AG08395 (cell line): ENCODE measurements at regions not wholly inside any gene's neighbourhood (a gene's known extent, or its start where the extent isn't known, plus 50 kb on each side); places are given as distances from the start of the nearest gene placed in this dataset.
"Not testable (repeated sequence)": the region's sequence is repeated elsewhere in the genome, so short reads cannot be mapped to it uniquely, and the experiment has no call there.

Experiments
- DNase-seq: peaks from one replicate; pipeline ENCODE4 v3.0.0; 2012; ENCODE audit warnings: mixed read lengths, low spot score

DNA sequence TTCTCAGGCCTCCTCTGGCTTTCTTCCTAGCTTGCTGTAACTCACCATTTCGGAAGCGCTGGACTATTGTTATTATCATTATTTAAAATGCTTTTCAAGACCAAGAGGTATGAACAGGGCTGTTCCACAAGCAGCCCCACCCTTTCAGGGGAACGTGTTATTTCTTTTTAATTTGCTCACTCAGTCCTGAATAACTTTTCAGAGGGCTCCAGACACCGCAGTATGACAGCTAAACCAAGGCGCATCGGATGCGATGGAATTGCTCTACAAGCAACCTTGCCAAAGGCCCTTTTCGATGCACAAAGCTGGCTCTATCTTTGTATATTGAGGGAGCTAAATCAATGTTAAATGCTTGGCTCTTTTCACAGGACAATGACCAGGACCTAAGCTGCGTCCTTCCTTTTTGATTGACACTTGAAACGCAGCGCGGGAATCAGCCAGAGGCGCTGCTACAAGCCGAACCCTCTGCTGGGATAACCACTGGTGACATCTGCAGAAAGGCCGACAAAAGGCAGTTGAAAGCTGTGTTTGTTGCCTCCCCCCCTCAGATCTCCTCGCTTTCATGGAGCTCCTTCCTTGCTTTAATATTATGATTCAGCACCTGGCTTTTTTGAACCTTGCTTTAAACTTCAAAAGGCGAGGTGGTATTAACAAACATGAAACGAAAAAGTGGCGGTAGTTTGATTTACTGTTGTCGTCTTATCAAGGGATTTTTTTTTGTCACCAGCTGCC lies 204.7 kb upstream of the PROX1 start:
- no peak for DNase-seq

DNA sequence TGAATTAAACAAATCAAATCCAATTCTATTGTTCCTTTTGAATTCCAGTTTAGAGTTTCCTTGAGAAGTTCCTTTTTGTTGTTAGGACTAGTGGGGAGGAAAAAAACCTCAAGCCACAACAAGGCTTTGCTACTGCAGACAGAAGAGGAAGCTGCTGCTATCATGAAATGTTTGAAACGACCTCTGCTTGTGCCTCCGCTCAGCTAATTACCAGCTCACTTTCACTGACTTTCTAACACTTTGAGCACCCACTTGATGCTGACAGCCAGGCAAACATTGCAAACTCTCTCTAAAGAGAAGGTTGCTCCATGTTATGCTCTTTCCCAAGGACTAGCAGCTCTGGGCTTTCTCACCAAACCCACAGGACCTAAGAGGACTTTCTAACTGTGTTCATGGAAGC lies 203.9 kb upstream of the PROX1 start:
- DNase-seq, result no peak

GRCh38 chr1:213786683-213787082 lies 201.1 kb upstream of the PROX1 start:
- no peak for DNase-seq

DNA sequence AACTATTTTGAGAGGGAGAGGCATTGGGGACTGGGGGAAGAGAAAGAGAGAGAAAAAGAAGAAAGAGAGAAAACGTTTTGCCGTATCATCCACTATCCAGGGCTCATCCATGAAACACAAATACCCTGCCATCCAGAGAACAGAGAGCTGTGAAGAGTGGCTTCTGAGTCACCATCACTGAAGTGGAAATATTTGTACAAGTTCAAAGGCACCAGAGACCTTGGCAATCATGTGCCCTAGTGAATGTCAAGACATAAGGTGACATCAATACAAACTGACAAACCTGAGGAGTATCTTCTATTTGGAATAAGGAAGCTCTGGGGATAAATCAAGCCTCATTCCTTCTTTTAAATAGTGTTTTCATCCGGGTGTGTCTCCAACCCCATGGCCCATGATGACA lies 197.2 kb upstream of the PROX1 start:
- DNase-seq, result no peak

GRCh38 chr1:213793482-213794067 lies 194.2 kb upstream of the PROX1 start:
- no peak for DNase-seq

DNA sequence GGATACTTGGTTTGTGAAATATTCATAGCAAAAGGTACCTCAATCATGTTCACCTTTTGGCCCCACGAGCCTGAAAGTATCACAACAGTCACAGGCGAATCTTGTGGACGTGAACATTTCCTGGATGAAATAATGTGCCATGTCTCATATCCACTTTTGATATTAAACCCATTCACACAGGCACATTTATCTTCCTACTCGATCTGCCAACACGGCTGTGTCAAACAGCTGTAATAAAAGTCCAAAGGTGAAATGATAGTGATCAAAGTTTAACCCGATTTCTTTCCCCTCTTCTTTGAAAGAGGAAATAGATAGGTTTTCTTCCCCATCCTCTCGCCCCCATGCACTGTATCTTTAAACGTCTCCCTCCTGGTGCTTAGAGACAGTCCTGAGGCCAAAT lies 191.2 kb upstream of the PROX1 start:
- DNase-seq, result no peak

DNA sequence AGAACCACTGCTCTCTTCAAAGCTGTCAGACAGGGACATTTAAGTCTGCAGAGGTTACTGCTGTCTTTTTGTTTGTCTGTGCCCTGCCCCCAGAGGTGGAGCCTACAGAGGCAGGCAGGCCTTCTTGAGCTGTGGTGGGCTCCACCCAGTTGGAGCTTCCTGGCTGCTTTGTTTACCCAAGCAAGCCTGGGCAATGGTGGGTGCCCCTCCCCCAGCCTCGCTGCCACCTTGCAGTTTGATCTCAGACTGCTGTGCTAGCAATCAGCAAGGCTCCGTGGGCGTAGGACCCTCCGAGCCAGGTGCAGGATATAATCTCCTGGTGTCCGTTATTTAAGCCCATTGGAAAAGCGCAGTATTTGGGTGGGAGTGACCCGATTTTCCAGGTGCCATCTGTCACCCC lies 179.5 kb upstream of the PROX1 start:
- DNase-seq, result not testable (repeated sequence)

DNA sequence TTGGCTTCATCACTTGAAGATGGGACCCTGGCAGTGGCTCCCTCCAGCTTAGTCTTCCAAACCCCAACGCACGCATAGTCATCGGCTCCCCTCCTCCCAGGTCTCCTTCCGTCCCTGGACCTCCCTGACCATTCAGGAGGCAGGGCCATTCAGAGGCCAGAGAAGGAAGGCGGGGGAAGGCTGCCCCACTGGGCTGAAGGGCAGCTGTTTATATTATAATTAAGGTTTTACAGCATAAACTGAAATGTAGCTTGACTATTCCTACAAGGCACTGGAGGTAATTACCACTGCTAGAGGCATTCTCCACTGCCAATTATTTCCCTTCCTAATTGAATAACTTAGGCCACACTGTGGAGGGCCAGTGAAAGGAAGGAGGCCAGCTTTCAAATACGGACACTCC lies 170.6 kb upstream of the PROX1 start:
- DNase-seq, result no peak

DNA sequence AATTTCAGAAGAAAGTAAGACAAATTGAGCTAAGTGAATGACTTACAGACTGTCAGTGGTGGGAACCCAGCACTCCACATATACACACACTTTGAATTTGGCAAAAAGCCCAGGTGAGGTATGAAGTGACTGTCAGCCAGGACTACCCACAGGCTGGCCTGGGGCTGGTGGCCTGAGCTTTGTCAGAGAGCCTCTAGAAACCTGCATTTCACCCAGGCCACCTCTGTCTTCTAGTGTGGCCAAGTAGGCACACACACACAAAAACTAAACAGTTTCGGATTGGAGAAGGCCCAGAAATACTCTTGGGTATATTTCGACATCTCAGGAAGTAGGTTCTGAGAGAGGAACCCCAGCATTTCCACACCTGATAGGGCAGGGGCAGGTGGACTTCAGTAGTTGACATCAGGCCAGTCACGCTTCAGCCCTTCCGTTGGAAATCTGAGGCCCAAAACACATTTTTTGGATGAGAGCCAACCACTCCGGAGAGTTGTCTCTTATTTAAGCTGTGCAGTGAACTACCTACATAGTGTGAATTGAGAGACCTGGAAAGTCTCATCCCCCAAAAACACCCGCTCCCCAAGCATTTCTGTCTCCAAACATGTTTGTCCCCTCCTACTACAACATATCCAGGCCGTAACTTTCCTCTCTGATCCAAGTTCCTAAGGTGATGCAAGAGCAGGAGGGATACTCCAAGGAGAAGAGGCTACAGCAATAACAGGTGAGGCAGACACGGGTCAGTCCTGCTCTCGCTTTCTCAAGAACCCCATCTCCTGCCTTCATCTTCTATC lies 167.2 kb upstream of the PROX1 start:
- no peak for DNase-seq

DNA sequence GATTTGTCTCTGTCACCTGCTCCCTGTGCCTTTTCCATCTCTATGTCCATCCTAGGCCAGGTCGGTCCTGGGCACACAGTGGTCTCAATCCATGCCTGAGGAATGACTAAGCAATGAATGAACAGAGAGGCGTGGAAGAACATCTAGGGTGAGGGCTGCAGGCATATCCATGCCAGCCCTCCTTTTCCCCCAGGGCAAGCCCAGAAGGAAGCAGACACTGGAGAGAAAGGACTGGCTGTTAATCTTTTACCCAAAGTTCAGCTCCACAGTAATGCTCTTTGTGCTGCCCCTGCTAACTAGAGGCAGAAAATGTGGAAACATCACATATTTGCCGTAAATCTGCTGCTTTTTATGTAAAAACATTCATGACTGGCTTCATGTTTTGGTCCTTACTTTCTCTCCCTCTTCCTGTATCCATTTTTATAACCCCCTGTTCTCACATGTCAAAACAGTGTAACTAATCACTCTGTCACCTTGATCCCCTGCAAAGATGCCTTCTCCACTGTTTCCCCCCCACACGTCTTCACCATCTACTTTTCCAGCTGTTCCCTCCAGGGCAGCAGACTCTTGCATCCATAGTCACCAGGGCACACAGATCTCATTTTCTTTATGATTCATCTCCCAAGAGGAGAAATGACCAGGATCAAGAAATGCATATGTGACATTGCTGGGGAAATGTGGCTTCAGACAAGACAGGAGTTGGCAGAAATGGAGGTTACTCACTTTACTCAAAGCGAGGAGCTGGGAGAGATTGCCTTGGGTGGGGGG lies 166.4 kb upstream of the PROX1 start:
- DNase-seq, result no peak

- no peak for DNase-seq
Measured at GRCh38 chr1:213821943-213822334, 165.8 kb upstream of the PROX1 start.

DNA sequence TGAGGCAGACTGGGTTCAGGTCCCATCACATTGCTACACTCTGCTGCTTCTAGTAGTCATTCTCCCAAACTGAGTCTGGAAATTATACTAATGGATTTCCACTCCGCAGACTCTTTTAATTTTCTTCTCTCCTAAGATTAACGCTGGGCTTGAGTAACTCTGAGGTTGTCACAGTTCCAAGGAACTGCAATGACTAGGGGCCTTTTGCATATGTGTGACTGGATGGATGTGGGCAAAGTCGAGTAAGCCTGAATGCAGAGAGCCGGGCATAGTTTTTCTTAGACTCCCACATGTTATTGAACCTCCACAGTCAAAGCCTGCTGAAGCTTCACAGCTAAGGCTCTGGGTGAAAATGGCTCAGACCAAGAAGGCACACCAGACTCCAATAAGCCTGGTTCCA lies 160.9 kb upstream of the PROX1 start:
- DNase-seq, result no peak

DNA sequence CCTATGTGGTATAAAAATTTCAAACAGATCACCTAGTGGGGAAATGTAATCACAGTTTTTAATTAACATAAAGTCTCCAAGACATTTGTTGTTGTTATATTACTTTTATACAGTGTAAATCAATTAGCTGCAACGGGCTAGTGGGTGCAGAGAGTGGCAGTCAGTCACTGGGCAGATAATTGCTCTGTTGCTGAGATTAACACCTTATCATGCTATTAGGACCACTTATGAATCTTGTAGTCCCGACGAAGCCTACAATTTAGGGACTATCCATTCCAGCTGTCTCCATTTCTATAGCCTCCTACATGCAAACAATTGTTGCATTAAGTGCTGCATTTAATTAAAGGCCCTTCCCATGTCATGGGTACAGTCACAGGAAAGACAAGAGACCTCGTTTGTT lies 158.9 kb upstream of the PROX1 start:
- DNase-seq, result no peak

GRCh38 chr1:213829780-213830179 lies 158.0 kb upstream of the PROX1 start:
- DNase-seq, result no peak

DNA sequence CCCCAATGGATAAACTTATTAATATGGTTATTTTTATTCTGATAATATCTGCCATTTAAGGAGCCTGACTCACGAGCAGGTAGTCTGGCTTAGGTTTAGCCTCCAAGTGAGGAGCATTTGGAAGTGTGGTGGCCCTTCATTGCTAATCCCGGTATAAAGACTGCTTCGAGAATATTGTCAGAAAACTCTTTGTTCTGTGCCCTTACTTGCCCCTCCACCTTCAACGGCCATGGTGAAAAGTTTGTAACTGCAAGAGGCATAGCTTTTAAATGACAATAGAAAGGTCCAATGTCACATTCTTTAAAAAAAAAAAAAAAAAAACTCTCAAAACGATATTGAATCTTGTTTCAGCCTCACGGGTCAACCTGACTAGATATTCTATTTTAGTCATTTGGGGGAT lies 157.4 kb upstream of the PROX1 start:
- no peak for DNase-seq

DNA sequence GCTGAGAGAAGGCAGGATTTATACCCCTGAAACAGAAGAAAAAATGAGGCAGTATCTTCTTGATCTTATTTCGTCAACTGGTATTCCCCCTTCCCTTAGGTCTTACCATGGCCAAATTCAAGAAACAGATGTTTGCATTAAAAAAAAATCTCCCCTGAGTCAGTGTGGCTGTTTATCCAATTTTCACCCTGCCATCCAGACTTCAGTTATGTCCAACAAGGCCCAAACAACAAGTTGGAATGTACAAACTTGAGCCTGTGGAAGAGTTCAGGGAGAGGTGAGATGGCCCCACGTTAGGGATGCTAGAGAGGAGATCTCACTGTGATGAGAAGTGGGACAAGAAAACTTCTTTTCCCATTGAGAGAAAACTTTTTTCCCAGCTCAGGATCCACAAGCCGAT lies 147.2 kb upstream of the PROX1 start:
- DNase-seq, result no peak

GRCh38 chr1:213844632-213845031 lies 143.1 kb upstream of the PROX1 start:
- DNase-seq, result no peak

GRCh38 chr1:213852107-213852506 lies 135.7 kb upstream of the PROX1 start:
- DNase-seq, result no peak

- DNase-seq, result no peak
Measured at GRCh38 chr1:213858581-213858980, 129.2 kb upstream of the PROX1 start.

GRCh38 chr1:213861841-213862240 lies 125.9 kb upstream of the PROX1 start:
- DNase-seq, result no peak

DNA sequence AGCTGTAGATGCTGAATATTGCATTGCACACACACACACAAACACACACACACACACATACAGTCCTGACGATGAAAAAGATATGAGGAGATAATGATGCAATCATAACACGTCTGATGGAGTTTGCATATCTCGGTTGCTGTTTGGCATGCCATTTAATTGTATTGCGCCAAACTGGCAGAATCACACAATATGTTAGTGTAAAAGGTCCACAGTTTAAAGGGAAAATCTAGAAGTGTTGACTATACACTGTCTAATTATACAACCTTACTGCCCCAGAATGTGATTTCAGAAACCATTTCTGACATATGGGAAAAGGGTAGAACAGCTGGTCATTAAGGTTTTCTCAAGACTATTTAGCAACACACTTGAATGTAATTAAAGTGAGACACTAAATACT lies 123.7 kb upstream of the PROX1 start:
- DNase-seq, result no peak

GRCh38 chr1:213868482-213868881 lies 119.3 kb upstream of the PROX1 start:
- DNase-seq, result no peak

DNA sequence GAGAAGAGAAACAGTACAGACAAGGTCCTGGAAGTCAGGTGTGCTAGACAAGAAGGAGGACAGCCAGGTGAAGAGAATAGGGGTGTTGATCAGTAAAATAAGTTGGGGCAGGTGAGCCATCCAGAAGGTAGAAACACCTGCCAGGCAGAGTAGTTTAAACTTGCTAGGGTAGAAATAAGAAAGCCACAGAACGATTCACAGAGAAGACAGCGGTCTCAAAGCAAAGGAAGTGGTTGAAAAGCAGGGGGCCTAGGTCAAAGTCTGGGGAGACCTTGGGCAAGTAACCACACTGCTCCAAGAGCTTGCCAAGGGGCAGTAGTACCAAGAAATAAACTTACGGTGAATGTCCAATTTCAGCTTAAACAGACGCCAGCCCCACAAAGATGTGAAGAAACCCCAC lies 116.6 kb upstream of the PROX1 start:
- no peak for DNase-seq
